ENCODE measurements at regions not wholly inside any gene's neighbourhood (a gene's known extent, or its start where the extent isn't known, plus 50 kb on each side); places are given as distances from the start of the nearest gene placed in this dataset.
"Not testable (repeated sequence)": the region's sequence is repeated elsewhere in the genome, so short reads cannot be mapped to it uniquely, and the experiment has no call there.

DNA sequence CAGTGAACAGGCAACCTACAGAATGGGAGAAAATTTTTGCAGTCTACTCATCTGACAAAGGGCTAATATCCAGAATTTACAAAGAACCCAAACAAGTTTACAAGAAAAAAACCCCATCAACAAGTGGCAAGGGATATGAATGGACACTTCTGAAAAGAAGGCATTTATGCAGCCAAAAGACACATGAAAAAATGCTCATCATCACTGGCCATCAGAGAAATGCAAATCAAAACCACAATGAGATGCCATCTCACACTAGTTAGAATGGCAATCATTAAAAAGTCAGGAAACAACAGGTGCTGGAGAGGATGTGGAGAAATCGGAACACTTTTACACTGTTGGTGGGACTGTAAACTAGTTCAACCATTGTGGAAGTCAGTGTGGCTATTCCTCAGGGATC lies 80.3 kb downstream of the ZNF474 start:
- H3K27me3 Mint-ChIP-seq (ENCODE audit: unreplicated experiment); H3K4me1 Mint-ChIP-seq (ENCODE audit: unreplicated experiment); DNase-seq (ENCODE audit: low spot score); H3K9me3 Mint-ChIP-seq (ENCODE audit: unreplicated experiment); H3K36me3 Mint-ChIP-seq (ENCODE audit: low read depth, unreplicated experiment); H3K27ac Mint-ChIP-seq (ENCODE audit: unreplicated experiment); H3K4me3 Mint-ChIP-seq (ENCODE audit: unreplicated experiment): not testable (repeated sequence)

GRCh38 chr5:122218778-122219177 lies 89.4 kb downstream of the ZNF474 start:
- no peak overlapping the region for H3K27ac Mint-ChIP-seq (ENCODE audit: unreplicated experiment)

GRCh38 chr5:122219436-122220166 lies 90.3 kb downstream of the ZNF474 start:
- Mint-ChIP-seq H3K4me1 (ENCODE audit: unreplicated experiment) (peaks cover 12% of the 10 kb centered on the region), H3K9me3 (ENCODE audit: unreplicated experiment) (no peaks in the 10 kb centered on the region), H3K27ac (ENCODE audit: unreplicated experiment) (no peak overlapping the region), H3K4me3 (ENCODE audit: unreplicated experiment) (no peak overlapping the region), H3K36me3 (ENCODE audit: low read depth, unreplicated experiment) (no peaks in the 10 kb centered on the region), H3K27me3 (ENCODE audit: unreplicated experiment) (no peaks in the 10 kb centered on the region)
- DNase-seq (ENCODE audit: low spot score), result no peak
- TF ChIP-seq CTCF (IDR thresholded peaks at IDR 0.05; ENCODE audit: unreplicated experiment), result no peak

More at GRCh38 chr5:122218778-122219177, 89.4 kb downstream of the ZNF474 start:
- Mint-ChIP-seq H3K36me3 (ENCODE audit: low read depth, unreplicated experiment) (no peaks in the 10 kb centered on the region), H3K4me1 (ENCODE audit: unreplicated experiment) (peaks cover 12% of the 10 kb centered on the region), H3K9me3 (ENCODE audit: unreplicated experiment) (no peaks in the 10 kb centered on the region), H3K27me3 (ENCODE audit: unreplicated experiment) (no peaks in the 10 kb centered on the region), H3K4me3 (ENCODE audit: unreplicated experiment) (no peak overlapping the region)
- no peak for DNase-seq (ENCODE audit: low spot score)
- no peak for TF ChIP-seq CTCF (IDR thresholded peaks at IDR 0.05; ENCODE audit: unreplicated experiment)

- Mint-ChIP-seq H3K27ac (ENCODE audit: unreplicated experiment) (no peak overlapping the region), H3K9me3 (ENCODE audit: unreplicated experiment) (no peaks in the 10 kb centered on the region), H3K36me3 (ENCODE audit: low read depth, unreplicated experiment) (no peaks in the 10 kb centered on the region), H3K4me1 (ENCODE audit: unreplicated experiment) (peaks cover 7% of the 10 kb centered on the region), H3K27me3 (ENCODE audit: unreplicated experiment) (no peaks in the 10 kb centered on the region), H3K4me3 (ENCODE audit: unreplicated experiment) (no peak overlapping the region)
- no peak for DNase-seq (ENCODE audit: low spot score)
- TF ChIP-seq CTCF (IDR thresholded peaks at IDR 0.05; ENCODE audit: unreplicated experiment), result no peak
These were observed 91.2 kb downstream of the ZNF474 start for GRCh38 chr5:122220511-122220910.

- no peak for DNase-seq (ENCODE audit: low spot score)
- no peak for TF ChIP-seq CTCF (IDR thresholded peaks at IDR 0.05; ENCODE audit: unreplicated experiment)
- no peaks in the 10 kb centered on the region for H3K27me3 Mint-ChIP-seq (ENCODE audit: unreplicated experiment)
- H3K9me3 Mint-ChIP-seq (ENCODE audit: unreplicated experiment), result no peaks in the 10 kb centered on the region
- H3K4me3 Mint-ChIP-seq (ENCODE audit: unreplicated experiment), result no peak overlapping the region
- peaks cover 7% of the 10 kb centered on the region for H3K4me1 Mint-ChIP-seq (ENCODE audit: unreplicated experiment)
- no peaks in the 10 kb centered on the region for H3K36me3 Mint-ChIP-seq (ENCODE audit: low read depth, unreplicated experiment)
- no peak overlapping the region for H3K27ac Mint-ChIP-seq (ENCODE audit: unreplicated experiment)
These were observed 90.2 kb upstream of the SNCAIP start for GRCh38 chr5:122221857-122222256.

All from endothelial cell (in vitro differentiated cells).